GM18907 (cell line): ENCODE measurements at regions not wholly inside any gene's neighbourhood (a gene's known extent, or its start where the extent isn't known, plus 50 kb on each side); places are given as distances from the start of the nearest gene placed in this dataset.
"Not testable (repeated sequence)": the region's sequence is repeated elsewhere in the genome, so short reads cannot be mapped to it uniquely, and the experiment has no call there.

Experiments
- ATAC-seq: cut with Tn5 transposase; IDR thresholded peaks from one replicate; pipeline ENCODE4 v1.9.1; 2021; ENCODE audit warnings: mild to moderate bottlenecking, moderate library complexity; ENCODE audit not compliant: unreplicated experiment

GRCh38 chr3:144023543-144023942, 51.9 kb downstream of the DIPK2A start:
- not testable (repeated sequence) for ATAC-seq

GRCh38 chr3:144028798-144029411, 57.3 kb downstream of the DIPK2A start:
- ATAC-seq = peak; percentile 93

- no peak for ATAC-seq
These were observed 58.1 kb downstream of the DIPK2A start for GRCh38 chr3:144029769-144030168.

GRCh38 chr3:144031938-144032337, 60.3 kb downstream of the DIPK2A start:
- no peak for ATAC-seq

GRCh38 chr3:144032531-144033239, 61.1 kb downstream of the DIPK2A start:
- ATAC-seq = peak; percentile 77

- ATAC-seq = no peak
These were observed 61.6 kb downstream of the DIPK2A start for GRCh38 chr3:144033240-144033589.

- no peak for ATAC-seq
These were observed 62.2 kb downstream of the DIPK2A start for GRCh38 chr3:144033863-144034262.

- ATAC-seq = no peak
These were observed 63.2 kb downstream of the DIPK2A start for GRCh38 chr3:144034715-144035290.

- peak; percentile 61 for ATAC-seq
These were observed 64.9 kb downstream of the DIPK2A start for GRCh38 chr3:144036498-144036897.

GRCh38 chr3:144039661-144040060, 68.0 kb downstream of the DIPK2A start:
- no peak for ATAC-seq

- no peak for ATAC-seq
These were observed 70.4 kb downstream of the DIPK2A start for GRCh38 chr3:144041960-144042556.

GRCh38 chr3:144045766-144046165, 74.1 kb downstream of the DIPK2A start:
- ATAC-seq = no peak

- no peak for ATAC-seq
These were observed 77.8 kb downstream of the DIPK2A start for GRCh38 chr3:144049374-144049773.

- no peak for ATAC-seq
These were observed 79.6 kb downstream of the DIPK2A start for GRCh38 chr3:144051211-144051610.

- ATAC-seq = no peak
These were observed 80.7 kb downstream of the DIPK2A start for GRCh38 chr3:144052275-144052674.

GRCh38 chr3:144053121-144053520, 81.5 kb downstream of the DIPK2A start:
- ATAC-seq = no peak

GRCh38 chr3:144054766-144055165, 83.1 kb downstream of the DIPK2A start:
- no peak for ATAC-seq

- no peak for ATAC-seq
These were observed 84.0 kb downstream of the DIPK2A start for GRCh38 chr3:144055604-144056003.

- no peak for ATAC-seq
These were observed 87.1 kb downstream of the DIPK2A start for GRCh38 chr3:144058713-144059112.

GRCh38 chr3:144059481-144059880, 87.9 kb downstream of the DIPK2A start:
- no peak for ATAC-seq

GRCh38 chr3:144060881-144061280, 89.3 kb downstream of the DIPK2A start:
- ATAC-seq = no peak

GRCh38 chr3:144063306-144063705, 91.7 kb downstream of the DIPK2A start:
- no peak for ATAC-seq
